Coronary artery (tissue), 2 donors: ENCODE measurements at regions not wholly inside any gene's neighbourhood (a gene's known extent, or its start where the extent isn't known, plus 50 kb on each side); places are given as distances from the start of the nearest gene placed in this dataset.

Experiments used
- DNase-seq: peaks from one replicate; pipeline ENCODE4 v3.0.0-alpha.2; 2017; ENCODE audit warnings: low spot score
- H3K27ac ChIP-seq, 2 donors: fragments of 200-600 bp; sonication (generic); one replicate each; pipeline ENCODE4 v1.5.1; 2016 to 2019
- H3K4me3 ChIP-seq: fragments of 200-600 bp; sonication (generic); 2 replicates; pipeline ENCODE4 v1.5.1; 2016; ENCODE audit warnings: mild to moderate bottlenecking, moderate library complexity
- CTCF ChIP-seq: fragments of 200-600 bp; sonication (generic); IDR thresholded peaks from one replicate; pipeline ENCODE4 v1.5.1; 2019; ENCODE audit warnings: antibody characterized with exemption

GRCh38 chr5:68464424-68464823 lies 248.9 kb downstream of the PIK3R1 start:
- TF ChIP-seq CTCF = no peak
- no peak overlapping the region for H3K4me3 ChIP-seq
- H3K27ac ChIP-seq = no peak overlapping the region

GRCh38 chr5:68465133-68465532 lies 249.6 kb downstream of the PIK3R1 start:
- H3K4me3 ChIP-seq = no peak overlapping the region
- no peak overlapping the region for H3K27ac ChIP-seq
- TF ChIP-seq CTCF = no peak
- DNase-seq = no peak

More at GRCh38 chr5:68464424-68464823, 248.9 kb downstream of the PIK3R1 start:
- DNase-seq = no peak

- no peak overlapping the region for H3K4me3 ChIP-seq
- no peak for DNase-seq
- peak overlapping the region; percentile 3 to 4 for H3K27ac ChIP-seq
- TF ChIP-seq CTCF = no peak
These were observed 250.5 kb downstream of the PIK3R1 start for GRCh38 chr5:68465934-68466551.

- DNase-seq = no peak
- Histone ChIP-seq H3K4me3 (no peak overlapping the region), H3K27ac (no peak overlapping the region)
- no peak for TF ChIP-seq CTCF
These were observed 251.7 kb downstream of the PIK3R1 start for GRCh38 chr5:68467208-68467607.

- no peak for TF ChIP-seq CTCF
- no peak overlapping the region for H3K4me3 ChIP-seq
- no peak overlapping the region for H3K27ac ChIP-seq
- DNase-seq = no peak
These were observed 252.2 kb downstream of the PIK3R1 start for GRCh38 chr5:68467794-68468193.

GRCh38 chr5:68468322-68468721 lies 252.8 kb downstream of the PIK3R1 start:
- no peak for TF ChIP-seq CTCF

GRCh38 chr5:68475476-68475983 lies 260.0 kb downstream of the PIK3R1 start:
- TF ChIP-seq CTCF = no peak
- DNase-seq = no peak
- Histone ChIP-seq H3K27ac (no peak overlapping the region), H3K4me3 (no peak overlapping the region)

More at GRCh38 chr5:68468322-68468721, 252.8 kb downstream of the PIK3R1 start:
- DNase-seq = no peak
- H3K4me3 ChIP-seq = no peak overlapping the region
- no peak overlapping the region for H3K27ac ChIP-seq
